ENCODE measurements at regions not wholly inside any gene's neighbourhood (a gene's known extent, or its start where the extent isn't known, plus 50 kb on each side); places are given as distances from the start of the nearest gene placed in this dataset.

GRCh38 chr10:9051328-9051974 is 997.0 kb downstream of the GATA3 start:
- TF ChIP-seq GATA3 (IDR thresholded peaks at IDR 0.05; ENCODE audit: low read depth, low read length) (no peak), GATA2 (IDR thresholded peaks at IDR 0.05; ENCODE audit: low read depth, low read length) (no peak)

All from SH-SY5Y (cell line).